GM19397 (cell line): ENCODE measurements at regions not wholly inside any gene's neighbourhood (a gene's known extent, or its start where the extent isn't known, plus 50 kb on each side); places are given as distances from the start of the nearest gene placed in this dataset.

Source experiments
- ATAC-seq: cut with Tn5 transposase; IDR thresholded peaks from one replicate; pipeline ENCODE4 v1.9.1; 2021; ENCODE audit warnings: mild to moderate bottlenecking, moderate library complexity; ENCODE audit not compliant: unreplicated experiment

DNA sequence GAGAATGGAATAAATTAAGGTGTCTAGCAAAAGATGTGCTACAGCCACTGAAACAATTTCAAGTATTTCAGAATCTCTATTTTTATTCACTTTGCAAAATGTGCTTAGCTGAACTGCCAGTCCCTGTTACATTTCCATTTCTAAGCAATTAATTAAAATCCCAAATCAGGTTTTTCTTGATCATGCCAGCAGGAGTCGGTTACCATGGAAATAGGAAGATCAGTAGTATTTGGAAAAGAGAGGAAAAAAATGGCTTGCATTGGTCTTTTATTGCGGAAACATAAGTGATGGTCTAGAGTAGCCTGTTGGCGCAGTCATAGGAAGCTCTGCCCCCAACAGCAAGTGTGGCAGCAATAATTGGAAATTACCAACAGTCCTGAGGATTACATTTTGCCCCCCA is 867.1 kb downstream of the GATA3 start:
- ATAC-seq = no peak

DNA sequence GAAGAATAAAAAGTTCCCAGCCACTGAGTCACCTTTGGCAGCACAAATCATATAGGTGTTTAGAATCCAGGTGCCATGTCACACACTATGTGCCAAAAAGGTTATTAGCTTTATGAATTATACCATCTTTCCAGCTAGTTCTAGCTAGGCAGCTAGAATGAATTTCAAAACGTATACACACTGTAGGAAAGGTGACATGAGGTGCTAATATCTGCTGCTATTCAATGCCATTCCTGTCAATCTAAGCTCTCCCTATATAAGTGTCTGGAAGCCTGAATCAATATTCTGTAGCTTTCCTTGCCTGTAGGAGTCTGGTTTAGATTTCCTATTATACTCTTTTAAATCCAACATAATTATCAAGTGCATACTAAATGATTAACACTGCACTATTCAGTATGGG is 868.6 kb downstream of the GATA3 start:
- no peak for ATAC-seq

DNA sequence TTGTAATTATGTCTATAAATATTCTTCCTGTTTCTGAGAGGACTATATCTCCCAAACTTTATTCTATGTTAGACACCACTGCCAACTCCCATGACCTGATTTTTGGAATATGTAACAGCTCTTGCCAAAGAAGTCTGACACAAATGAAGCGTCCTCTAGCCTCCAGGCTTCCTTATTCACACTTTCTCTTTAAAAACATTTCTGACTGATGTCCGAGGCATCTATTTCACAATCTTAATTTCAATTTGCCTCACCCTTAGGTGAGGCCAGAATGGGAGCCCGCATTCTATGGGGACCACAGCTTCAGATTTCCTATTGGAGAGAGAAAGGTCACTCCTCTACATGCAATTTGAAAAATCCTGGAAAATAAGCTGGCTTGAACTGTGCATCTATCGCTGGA is 873.2 kb downstream of the GATA3 start:
- no peak for ATAC-seq

DNA sequence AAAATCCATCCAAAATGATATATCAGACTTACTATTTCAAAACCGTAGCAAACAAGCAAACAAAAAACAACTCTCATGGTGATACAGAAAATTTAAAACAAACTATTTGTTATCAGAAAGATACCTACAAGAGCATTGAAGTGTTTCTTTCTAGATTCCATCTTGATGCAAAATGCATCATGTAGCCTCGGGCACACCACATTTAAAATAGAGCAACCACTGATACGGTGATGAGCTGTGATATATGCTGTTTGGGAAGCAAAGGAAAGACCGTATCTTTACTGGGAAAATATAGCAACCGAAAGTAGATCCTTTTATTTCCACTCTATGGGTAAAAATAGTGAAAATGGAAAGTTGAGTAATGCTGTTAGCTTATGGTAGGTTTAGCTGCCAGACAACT is 892.0 kb downstream of the GATA3 start:
- ATAC-seq = no peak

DNA sequence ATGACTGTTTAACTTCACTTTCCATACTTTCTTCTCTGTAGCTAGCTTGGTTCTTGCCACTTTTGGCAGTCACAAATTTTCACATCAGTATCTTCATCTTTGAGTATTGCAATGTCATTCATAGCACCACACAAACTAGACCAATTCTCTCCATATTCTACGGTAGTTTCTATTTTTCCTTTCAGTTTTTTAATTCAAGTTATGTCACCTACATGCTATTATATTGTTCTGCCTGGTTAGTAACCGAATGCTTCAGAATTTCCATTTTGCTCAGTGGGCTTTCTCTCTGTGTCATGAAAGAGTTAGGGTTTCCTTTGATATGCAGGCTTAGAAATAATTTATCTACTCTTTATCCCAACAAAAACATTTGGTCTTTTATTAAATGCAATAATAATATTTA is 896.5 kb downstream of the GATA3 start:
- ATAC-seq = no peak

DNA sequence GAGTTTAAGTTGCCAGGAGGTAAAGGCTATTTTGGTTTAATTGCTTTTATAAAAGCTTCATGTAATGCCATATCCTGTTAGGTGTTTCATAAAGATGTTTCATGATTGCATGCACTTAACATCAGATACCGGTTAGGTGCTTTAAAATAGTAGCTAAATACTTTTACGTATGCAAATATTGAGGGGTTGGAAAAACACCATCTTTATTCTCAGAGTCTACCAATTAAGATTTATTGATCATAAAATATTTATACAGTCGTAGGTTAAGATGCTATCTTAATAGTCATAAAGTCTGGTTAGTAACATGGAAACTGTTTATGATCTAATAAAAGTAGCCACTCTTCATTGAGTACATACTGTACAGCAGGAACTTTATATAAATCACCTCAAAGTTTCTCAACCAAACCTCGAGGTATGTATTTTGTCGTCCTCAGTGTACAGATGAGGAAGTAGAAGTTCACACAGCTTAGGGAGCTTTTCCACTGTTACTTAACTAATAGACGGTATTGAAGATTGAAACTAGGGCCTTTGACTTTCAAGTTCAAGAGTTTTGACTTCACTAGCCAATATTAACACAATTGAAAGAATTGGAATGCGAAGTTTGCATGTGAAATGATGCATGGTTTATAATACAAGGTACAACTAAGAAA is 897.1 kb downstream of the GATA3 start:
- no peak for ATAC-seq

DNA sequence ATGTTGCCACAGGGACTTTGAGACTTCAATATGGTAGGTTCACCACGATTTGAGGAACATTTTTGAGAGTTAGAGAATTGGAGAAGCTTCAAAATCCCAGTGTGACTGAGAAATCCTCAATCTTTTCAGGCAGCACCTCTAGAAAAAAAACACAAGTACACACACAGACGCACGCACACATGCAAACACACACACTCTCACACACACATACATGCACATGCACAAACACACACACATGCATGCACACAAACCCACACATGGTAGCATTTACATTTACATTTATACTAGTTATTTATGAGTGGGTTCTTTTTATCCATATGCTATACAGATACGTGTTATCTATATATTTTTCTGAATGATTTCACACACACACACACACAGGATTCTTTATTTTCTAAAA is 901.9 kb downstream of the GATA3 start:
- no peak for ATAC-seq

DNA sequence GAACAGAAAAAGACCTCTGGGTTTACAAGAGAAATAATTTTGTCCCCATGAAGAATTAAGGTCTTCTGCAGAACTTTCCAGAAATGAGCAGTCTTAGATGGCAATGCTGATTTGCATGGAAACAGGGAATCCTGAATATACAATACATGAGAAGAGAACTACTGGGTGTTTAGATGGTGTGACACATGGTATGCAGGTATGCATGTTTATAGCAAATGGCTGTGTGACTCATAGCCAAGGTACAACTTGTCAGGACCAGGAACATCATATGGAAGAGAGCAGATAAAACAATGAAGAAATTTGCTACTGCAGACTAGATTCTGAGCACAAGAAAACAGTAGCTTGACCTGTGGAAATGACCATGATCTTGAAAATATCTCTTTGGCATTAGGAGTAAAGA is 907.8 kb downstream of the GATA3 start:
- no peak for ATAC-seq

DNA sequence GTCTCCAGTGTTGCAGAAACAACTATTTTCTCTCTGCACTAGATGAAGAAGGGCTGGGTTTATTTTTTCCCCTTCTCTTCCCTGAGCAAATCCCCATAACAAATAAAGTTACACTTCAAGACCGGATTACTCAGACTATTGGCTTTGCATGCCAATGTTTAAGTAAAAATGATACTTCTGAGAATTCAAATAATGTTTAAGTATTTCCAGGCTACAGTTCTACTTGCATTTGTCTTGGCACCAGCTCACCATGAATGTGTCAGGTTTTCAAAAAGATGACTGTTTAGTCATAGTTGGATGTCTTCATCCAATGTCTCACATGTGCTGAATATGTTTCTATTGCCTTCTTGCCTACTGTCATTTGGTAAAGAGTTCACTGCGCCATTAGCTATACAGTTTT is 912.6 kb downstream of the GATA3 start:
- no peak for ATAC-seq

DNA sequence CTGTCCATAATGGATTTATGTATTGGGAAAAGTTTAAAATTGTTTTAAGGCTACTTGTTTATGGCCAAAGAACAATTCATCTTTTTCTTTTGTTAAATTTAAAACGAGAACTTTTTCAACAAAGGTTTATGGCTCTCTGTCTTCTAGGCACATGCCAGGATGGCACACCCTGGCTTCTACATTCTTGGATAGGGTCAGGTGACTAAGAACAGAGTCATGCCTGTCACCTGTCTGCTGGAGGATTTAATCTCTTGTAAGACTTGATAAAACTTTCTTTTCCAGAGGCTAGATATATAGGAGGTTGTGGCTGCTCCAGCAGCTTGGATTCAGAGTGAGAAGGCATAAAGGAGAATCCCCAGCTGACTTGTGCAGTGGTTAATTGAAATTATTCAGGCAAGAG is 915.4 kb downstream of the GATA3 start:
- no peak for ATAC-seq

DNA sequence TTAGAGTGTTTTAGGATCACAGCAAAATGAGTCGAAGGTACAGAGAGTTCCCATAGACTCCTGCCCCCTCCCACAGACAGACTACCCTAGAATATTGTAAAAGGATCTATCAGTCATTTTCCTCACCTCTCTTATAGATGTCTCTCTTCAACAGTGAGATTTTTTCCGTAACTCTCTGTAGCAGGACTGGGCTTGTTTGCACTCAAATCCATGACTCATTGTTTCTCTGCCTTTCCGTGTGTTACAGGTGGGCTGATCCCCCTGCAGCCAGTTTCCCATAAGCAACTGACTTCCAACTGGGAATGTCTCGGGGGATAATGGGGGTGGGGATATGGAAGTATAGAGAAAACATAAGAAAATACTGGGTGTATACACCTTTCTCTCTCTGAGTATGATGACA is 921.0 kb downstream of the GATA3 start:
- ATAC-seq = no peak

DNA sequence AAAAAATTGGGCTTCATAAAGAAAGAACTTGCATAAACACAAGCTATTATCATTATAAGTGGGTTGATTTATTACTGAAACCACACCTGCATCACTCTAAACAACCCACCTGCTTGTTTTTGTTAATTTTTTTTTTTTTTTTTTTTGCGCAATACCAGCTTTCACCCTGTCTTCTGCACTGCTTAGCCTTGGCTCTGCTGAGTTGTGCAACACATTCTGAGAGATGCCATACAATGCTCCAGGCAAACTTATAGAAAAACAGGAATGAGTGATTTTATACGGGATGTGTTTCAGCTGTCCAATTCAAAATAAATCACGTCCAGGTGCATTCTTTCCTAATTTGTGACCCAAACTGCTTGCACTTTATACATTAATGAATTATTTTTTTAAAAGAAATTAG is 923.6 kb downstream of the GATA3 start:
- ATAC-seq = no peak

DNA sequence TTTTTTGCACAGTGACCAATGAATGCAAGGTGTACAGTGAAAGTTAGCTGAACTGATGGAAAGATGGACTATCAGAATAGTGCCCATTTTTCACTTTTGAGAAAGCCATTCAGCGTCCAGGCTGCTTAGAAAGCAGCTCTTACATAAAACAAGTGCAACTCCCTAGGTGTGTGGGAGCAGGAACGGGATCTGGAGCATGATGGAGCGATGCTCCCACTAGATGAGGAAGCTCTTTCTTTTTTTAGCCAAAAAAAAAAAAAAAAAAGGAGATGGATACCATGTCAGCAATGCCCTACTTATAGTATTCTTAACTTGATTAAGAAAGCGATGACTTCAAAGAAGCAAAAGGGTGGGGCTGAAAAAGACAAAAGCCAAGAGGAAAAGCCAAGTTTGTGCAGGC is 925.5 kb downstream of the GATA3 start:
- no peak for ATAC-seq

DNA sequence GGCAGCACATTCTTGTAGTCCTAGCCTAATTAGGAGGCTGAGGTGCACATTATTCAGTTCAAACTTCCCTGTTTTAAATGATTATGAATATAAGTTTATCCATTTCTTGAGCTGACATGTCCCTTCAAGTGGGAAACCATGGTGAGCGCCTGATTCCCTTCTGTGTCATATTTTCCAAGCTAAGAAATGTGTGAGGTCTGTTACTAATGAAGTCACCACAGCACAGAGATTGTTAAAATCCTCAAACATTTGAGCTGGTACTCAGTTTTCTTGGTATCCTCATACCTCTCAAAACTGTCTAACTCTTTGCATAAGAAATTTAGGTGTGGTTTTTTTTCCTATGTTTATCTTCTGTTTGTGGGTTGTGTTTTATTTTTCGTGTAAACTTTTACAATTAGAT is 926.8 kb downstream of the GATA3 start:
- no peak for ATAC-seq

DNA sequence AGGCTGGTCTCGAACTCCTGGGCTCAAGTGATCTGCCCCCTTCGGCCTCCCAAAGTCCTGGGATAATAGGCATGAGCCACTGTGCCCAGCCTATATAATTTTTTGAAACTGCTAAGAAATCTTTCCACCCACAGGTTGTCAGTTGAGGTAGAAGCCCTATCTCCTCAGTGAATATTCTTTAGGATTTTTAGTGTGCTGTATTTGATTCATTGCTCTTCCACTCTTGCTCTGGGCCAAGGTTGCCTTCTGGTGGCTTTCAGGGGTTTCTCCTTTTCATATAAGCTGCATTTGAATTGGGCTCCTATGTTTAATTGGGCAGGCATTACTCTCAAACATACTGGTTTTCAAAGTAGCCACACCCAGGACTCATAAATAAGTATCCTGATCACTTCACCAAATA is 931.2 kb downstream of the GATA3 start:
- ATAC-seq = no peak

DNA sequence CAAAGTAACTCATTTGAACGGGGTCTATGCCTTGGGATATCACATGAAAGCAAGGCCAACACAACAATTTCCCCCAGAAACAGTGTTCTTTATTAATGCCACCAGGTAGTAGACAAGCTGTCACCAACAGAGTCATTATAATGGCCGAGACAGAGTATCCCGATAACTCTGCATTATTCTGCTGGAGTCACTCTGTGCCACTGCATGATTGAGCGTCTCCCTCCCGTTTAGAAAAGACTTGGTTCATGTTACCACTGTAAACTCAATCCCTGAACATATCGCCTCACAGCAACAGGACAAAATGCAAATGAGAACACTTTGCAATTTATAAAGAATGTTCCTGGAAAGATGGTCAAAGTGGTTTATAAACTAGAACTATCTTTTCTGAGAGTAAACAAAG is 932.5 kb downstream of the GATA3 start:
- no peak for ATAC-seq

DNA sequence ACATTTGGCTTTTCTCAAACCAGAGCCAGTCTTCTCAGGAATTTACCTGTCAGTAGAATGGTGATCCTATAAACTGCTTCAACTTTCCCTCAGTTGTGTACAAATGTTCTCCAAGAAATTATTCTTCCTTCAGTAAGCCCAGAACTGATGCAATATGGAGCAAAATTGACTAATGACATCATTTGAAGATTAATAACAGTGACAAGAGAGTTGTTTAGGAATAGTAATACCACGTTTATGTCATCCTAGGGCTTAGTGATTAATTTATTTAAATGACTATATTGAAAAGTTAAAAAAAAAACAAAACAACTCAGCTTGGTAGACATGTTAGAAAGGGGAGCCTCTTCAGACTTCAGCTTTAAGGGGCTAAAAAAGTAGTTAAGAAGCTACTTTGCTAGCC is 933.2 kb downstream of the GATA3 start:
- no peak for ATAC-seq

DNA sequence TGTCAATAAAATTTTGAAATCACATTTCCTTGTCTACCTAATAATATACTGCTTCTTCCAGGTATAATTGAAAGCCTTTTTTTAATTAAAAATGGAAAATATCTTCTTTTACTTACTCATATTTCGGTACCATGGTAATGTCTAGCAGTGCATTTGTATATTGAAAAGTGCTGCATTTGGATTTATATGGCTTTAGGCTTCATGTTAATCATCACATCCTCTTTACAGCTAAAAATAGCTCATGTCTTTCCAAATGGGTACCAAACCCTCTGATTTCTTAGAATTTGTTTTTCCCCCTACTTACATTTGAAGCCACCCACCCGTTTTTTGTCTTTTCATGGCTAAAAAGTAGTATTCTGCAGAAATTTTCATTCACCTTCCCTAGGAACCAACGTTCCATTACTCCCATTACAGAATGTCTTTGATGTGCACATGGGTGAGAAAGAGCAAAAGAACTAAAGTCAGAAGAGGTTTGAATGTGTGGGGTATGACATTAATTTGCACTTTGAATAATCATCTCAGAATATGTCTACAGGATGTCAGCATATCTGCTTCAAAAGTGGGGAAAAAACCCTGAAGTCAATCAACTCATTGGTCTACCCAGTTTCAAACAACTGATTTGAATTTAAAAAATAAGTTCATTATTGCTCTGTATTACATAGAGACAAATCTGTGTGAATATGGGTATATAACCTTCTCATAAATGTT is 935.9 kb downstream of the GATA3 start:
- no peak for ATAC-seq

DNA sequence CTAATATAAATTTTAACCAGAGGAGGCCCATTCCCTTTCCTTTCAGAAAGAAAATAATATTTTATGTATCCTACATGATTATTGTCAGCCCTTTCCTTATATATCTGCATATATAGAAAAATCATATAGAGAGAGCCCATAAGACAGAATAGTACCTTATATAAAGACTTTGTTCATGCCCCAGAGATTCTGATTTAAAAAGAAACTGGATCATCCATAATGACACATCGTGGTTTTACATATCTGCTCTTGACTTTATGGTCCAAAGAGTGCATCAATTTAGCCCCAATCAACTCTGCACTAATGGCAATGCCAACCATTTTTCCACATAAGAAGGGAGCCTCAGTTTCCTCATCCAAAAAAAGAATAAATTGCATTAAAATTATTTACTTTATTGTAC is 937.5 kb downstream of the GATA3 start:
- ATAC-seq = no peak

DNA sequence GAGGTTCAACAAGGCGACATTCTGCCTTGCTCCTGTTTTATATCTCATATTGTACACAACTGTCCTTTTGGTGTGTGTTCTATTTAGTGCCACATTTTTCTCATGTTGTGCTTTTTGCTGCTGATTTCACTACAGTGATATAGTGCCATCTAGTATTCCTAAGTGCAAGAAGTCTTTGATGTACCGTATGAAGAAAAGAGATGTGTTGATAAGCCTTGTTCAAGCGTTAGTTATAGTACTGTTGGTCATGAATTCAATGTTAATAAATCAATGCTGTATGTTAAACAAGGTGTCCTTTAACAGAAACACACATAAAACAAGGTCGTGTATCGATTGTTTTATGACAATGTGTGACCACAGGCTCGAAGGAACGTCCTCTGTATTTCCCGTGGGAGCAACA is 939.4 kb downstream of the GATA3 start:
- ATAC-seq = no peak

DNA sequence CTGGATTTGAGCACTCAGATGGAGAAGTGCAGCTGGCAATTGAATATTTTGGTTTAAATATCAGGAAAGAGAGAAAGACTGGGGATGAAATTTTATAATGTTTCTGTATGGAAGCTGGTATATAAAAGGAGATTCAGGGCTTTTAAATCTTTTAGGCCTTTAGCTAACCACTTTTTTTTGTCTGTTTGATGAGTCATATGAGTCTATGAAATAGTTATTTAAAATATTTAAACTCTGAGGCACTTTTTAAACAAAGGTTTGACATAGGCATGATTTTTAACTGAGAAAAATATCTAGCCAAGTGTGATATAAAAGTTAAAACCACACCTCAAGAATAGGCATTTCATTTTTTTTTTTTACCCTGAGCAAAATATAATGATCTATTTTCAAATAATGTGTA is 944.3 kb downstream of the GATA3 start:
- no peak for ATAC-seq

DNA sequence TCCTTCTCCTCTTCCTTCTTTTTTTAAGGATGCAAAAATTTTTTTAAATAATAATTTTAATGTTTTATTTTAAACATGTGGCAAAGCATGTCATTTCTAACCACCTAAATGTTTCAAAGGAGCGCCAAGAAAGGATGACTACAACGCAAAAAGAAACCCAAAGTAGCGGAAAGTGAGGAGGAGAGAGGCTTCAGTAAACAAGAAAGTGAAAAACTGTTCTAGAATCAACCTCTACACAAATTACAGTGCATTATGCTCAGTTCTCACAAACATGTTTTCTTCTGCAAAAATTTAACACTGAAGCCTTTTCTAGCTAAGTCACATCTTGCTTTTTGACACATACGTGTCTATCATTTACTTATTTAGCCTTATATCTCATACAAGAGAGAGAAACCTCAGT is 948.6 kb downstream of the GATA3 start:
- ATAC-seq = no peak

DNA sequence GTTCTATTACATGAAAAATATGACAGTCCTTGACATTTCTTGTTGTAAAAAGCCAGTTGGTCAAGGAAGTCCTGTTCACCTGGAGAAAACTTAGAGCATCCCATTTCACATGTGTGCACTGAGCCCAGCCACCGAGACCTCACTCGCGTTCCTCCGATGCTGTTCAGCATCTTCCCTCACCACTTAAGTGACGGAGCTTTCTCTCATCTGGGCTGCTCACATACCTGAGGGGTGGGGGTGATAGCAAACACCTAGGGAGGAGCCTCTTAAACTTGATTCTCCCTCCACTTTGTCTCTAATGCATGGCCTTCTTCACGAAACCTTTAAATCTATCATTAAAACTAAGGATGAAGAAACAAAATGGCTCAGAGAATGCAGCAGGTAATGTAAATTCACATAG is 950.2 kb downstream of the GATA3 start:
- ATAC-seq = no peak
